CD4-positive, CD25-positive, alpha-beta regulatory T cell (primary cell): ENCODE measurements at regions not wholly inside any gene's neighbourhood (a gene's known extent, or its start where the extent isn't known, plus 50 kb on each side); places are given as distances from the start of the nearest gene placed in this dataset.

Source experiments
- ATAC-seq, 2 donors: fragments of 150-1000 bp; cut with Tn5 transposase; one replicate each; pipeline ENCODE4 v1.10.0; 2021; ENCODE audit warnings: low read depth in 2 of 2, moderate number of reproducible peaks in 2 of 2, moderate library complexity in 1 of 2
- DNase-seq, 3 donors: peaks; one replicate each; pipeline versions ENCODE4 v3.0.0 to v3.0.0-alpha.2; 2012 to 2022; ENCODE audit warnings: mixed read lengths in 1 of 3
- H3K27ac ChIP-seq: one replicate; pipeline ENCODE4 v1.7.0; 2013; ENCODE audit warnings: mild to moderate bottlenecking, low read length; ENCODE audit not compliant: insufficient read depth, poor library complexity, severe bottlenecking
- H3K27me3 ChIP-seq: one replicate; pipeline ENCODE4 v1.7.0; 2013; ENCODE audit warnings: low read length; ENCODE audit not compliant: control insufficient read depth, insufficient read depth
- H3K36me3 ChIP-seq: one replicate; pipeline ENCODE4 v1.7.0; 2013; ENCODE audit warnings: mild to moderate bottlenecking, low read length, moderate library complexity; ENCODE audit not compliant: control insufficient read depth, insufficient read depth
- H3K4me1 ChIP-seq: 2 replicates; pipeline ENCODE4 v1.7.0; 2013; ENCODE audit warnings: mild to moderate bottlenecking, low read length; ENCODE audit not compliant: insufficient read depth, control insufficient read depth, poor library complexity, severe bottlenecking
- H3K4me3 ChIP-seq: one replicate; pipeline ENCODE4 v1.7.0; 2013; ENCODE audit warnings: low read depth, mild to moderate bottlenecking, low read length, moderate library complexity
- H3K9me3 ChIP-seq, 2 experiments: 1 replicate in 1 of 2; 2 replicates in 1 of 2; pipeline ENCODE4 v1.7.0; 2013; ENCODE audit warnings: low read length in 2 of 2, mild to moderate bottlenecking in 1 of 2, moderate library complexity in 1 of 2; ENCODE audit not compliant: control insufficient read depth in 2 of 2
- H3K27ac Mint-ChIP-seq, 3 donors: one replicate each; pipeline ENCODE4 v1.8.0; 2020 to 2022; ENCODE audit warnings: mild to moderate bottlenecking in 3 of 3, mixed read lengths in 3 of 3, moderate library complexity in 2 of 3
- H3K27me3 Mint-ChIP-seq: one replicate; pipeline ENCODE4 v1.8.0; 2022; ENCODE audit warnings: mild to moderate bottlenecking, mixed read lengths
- H3K36me3 Mint-ChIP-seq: one replicate; pipeline ENCODE4 v1.8.0; 2020; ENCODE audit warnings: mixed read lengths
- H3K4me1 Mint-ChIP-seq, 4 donors: one replicate each; pipeline ENCODE4 v1.8.0; 2020 to 2022; ENCODE audit warnings: mixed read lengths in 4 of 4, mild to moderate bottlenecking in 1 of 4
- H3K4me3 Mint-ChIP-seq, 4 donors: one replicate each; pipeline ENCODE4 v1.8.0; 2020 to 2022; ENCODE audit warnings: mild to moderate bottlenecking in 4 of 4, mixed read lengths in 4 of 4, moderate library complexity in 3 of 4
- H3K9me3 Mint-ChIP-seq, 7 donors: one replicate each; pipeline ENCODE4 v1.8.0; 2020 to 2022; ENCODE audit warnings: mixed read lengths in 7 of 7, mild to moderate bottlenecking in 3 of 7, moderate library complexity in 2 of 7

- Histone ChIP-seq H3K9me3 (no peaks in the 10 kb centered on the region), H3K27ac (no peak overlapping the region), H3K4me3 (no peak overlapping the region), H3K4me1 (no peaks in the 10 kb centered on the region), H3K27me3 (no peaks in the 10 kb centered on the region), H3K36me3 (no peaks in the 10 kb centered on the region)
- DNase-seq (no peak), ATAC-seq (no peak)
- Mint-ChIP-seq H3K36me3 (no peaks in the 10 kb centered on the region), H3K27ac (no peak overlapping the region), H3K4me3 (no peak overlapping the region), H3K27me3 (no peaks in the 10 kb centered on the region), H3K9me3 (peaks cover 0 to 5% (median 2%) of the 10 kb centered on the region in 7 donors), H3K4me1 (no peaks in the 10 kb centered on the region)
Observed at GRCh38 chr4:148946271-148946670, 504.1 kb upstream of the NR3C2 start.

DNA sequence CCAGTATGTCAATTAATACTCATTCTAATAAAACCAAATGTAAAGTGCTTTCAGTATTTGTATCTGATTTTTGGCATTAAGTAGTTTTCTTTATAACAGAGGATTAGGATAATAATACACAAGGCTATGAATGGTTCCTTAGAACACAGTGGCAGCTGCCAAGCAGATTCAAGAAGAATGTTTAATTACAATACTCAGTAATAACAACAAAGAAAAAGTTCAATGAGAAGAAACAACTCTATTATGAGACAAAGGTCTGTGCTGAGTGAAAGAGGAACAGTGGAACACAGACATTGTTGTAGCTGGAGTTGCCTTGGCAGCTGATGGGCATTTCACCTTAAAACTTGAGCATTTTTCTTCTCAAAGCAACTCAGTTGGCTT is 502.6 kb upstream of the NR3C2 start:
- Mint-ChIP-seq H3K4me1 (no peaks in the 10 kb centered on the region), H3K36me3 (no peaks in the 10 kb centered on the region)

DNA sequence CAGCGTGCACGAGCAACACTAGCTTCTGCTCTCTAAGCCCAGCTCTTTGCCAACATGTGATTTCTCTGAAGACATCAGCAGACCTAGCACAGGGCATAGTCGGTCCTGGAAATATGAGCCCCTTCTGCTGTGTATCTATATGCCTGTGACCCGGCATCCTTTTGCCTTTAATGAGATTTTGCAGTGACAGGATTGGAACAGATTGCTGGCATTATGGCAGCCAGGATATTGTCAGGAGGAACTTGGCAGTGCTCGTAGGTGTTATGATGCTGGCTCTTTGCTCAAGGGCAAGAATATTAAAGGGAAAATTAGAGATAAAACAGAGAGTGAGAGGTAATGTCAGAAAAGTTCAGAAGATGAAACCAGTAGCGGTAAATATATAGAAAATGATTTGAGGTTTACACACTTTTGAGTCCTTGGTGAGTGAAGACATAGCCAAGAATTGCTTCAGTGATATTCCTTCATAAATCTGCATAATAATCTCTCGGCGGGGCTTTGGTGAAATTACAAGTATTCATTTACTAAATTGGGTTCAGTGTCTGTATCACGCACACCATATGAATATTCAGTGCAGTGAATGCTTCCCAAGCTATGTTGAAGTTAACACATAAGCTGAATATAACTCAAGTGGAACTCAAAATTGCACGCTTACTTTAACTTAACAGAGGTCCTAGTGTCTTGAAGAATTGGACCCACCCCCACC is 502.1 kb upstream of the NR3C2 start:
- H3K36me3 Mint-ChIP-seq = no peaks in the 10 kb centered on the region
- no peaks in the 10 kb centered on the region for H3K27me3 Mint-ChIP-seq

More for the DNA sequence above, 502.6 kb upstream of the NR3C2 start:
- H3K4me3 ChIP-seq = no peak overlapping the region
- DNase-seq (no peak), ATAC-seq (no peak)
- Mint-ChIP-seq H3K9me3 (peaks cover 0 to 5% (median 2%) of the 10 kb centered on the region in 7 donors), H3K27ac (no peak overlapping the region), H3K4me3 (no peak overlapping the region), H3K27me3 (no peaks in the 10 kb centered on the region)
- H3K4me1 ChIP-seq = no peaks in the 10 kb centered on the region
- no peaks in the 10 kb centered on the region for H3K27me3 ChIP-seq
- H3K27ac ChIP-seq = no peak overlapping the region
- no peaks in the 10 kb centered on the region for H3K36me3 ChIP-seq
- H3K9me3 ChIP-seq = no peaks in the 10 kb centered on the region

GRCh38 chr4:148934926-148935578 is 492.8 kb upstream of the NR3C2 start:
- H3K27me3 Mint-ChIP-seq = no peaks in the 10 kb centered on the region
- Histone ChIP-seq H3K27me3 (no peaks in the 10 kb centered on the region), H3K27ac (no peak overlapping the region), H3K4me3 (no peak overlapping the region), H3K4me1 (no peaks in the 10 kb centered on the region), H3K36me3 (no peaks in the 10 kb centered on the region), H3K9me3 (no peaks in the 10 kb centered on the region)
- H3K36me3 Mint-ChIP-seq = no peaks in the 10 kb centered on the region
- peaks cover 0 to 19% (median 5%) of the 10 kb centered on the region in 7 donors for H3K9me3 Mint-ChIP-seq
- no peak overlapping the region for H3K27ac Mint-ChIP-seq
- H3K4me1 Mint-ChIP-seq = no peaks in the 10 kb centered on the region
- no peak for DNase-seq
- H3K4me3 Mint-ChIP-seq = no peak overlapping the region
- no peak for ATAC-seq

More for the DNA sequence above, 502.1 kb upstream of the NR3C2 start:
- no peaks in the 10 kb centered on the region for H3K27me3 ChIP-seq
- H3K4me1 ChIP-seq = no peaks in the 10 kb centered on the region
- H3K9me3 Mint-ChIP-seq = peaks cover 0 to 5% (median 2%) of the 10 kb centered on the region in 7 donors
- no peak for DNase-seq
- no peak for ATAC-seq
- no peak overlapping the region for H3K4me3 ChIP-seq
- no peak overlapping the region for H3K27ac Mint-ChIP-seq
- no peaks in the 10 kb centered on the region for H3K4me1 Mint-ChIP-seq
- H3K4me3 Mint-ChIP-seq = no peak overlapping the region
- no peaks in the 10 kb centered on the region for H3K36me3 ChIP-seq
- H3K27ac ChIP-seq = no peak overlapping the region
- no peaks in the 10 kb centered on the region for H3K9me3 ChIP-seq

GRCh38 chr4:148926276-148927260 is 484.4 kb upstream of the NR3C2 start:
- Histone ChIP-seq H3K36me3 (no peaks in the 10 kb centered on the region), H3K4me3 (no peak overlapping the region), H3K4me1 (no peaks in the 10 kb centered on the region), H3K27me3 (no peaks in the 10 kb centered on the region), H3K27ac (no peak overlapping the region), H3K9me3 (no peaks in the 10 kb centered on the region)
- ATAC-seq = no peak
- Mint-ChIP-seq H3K4me1 (no peaks in the 10 kb centered on the region), H3K27ac (no peak overlapping the region), H3K9me3 (peaks cover 0 to 22% (median 8%) of the 10 kb centered on the region in 7 donors), H3K27me3 (no peaks in the 10 kb centered on the region), H3K4me3 (no peak overlapping the region), H3K36me3 (no peaks in the 10 kb centered on the region)
- DNase-seq = no peak

- H3K9me3 Mint-ChIP-seq = peaks cover 0 to 5% (median 2%) of the 10 kb centered on the region in 7 donors
- no peaks in the 10 kb centered on the region for H3K27me3 Mint-ChIP-seq
- H3K36me3 Mint-ChIP-seq = no peaks in the 10 kb centered on the region
- H3K27me3 ChIP-seq = no peaks in the 10 kb centered on the region
- no peak overlapping the region for H3K4me3 Mint-ChIP-seq
- H3K4me1 Mint-ChIP-seq = no peaks in the 10 kb centered on the region
- ATAC-seq (no peak), DNase-seq (no peak)
- no peaks in the 10 kb centered on the region for H3K36me3 ChIP-seq
- H3K4me1 ChIP-seq = no peaks in the 10 kb centered on the region
- no peaks in the 10 kb centered on the region for H3K9me3 ChIP-seq
- H3K27ac ChIP-seq = no peak overlapping the region
- no peak overlapping the region for H3K27ac Mint-ChIP-seq
- H3K4me3 ChIP-seq = no peak overlapping the region
Observed at GRCh38 chr4:148923881-148924280, 481.7 kb upstream of the NR3C2 start.

DNA sequence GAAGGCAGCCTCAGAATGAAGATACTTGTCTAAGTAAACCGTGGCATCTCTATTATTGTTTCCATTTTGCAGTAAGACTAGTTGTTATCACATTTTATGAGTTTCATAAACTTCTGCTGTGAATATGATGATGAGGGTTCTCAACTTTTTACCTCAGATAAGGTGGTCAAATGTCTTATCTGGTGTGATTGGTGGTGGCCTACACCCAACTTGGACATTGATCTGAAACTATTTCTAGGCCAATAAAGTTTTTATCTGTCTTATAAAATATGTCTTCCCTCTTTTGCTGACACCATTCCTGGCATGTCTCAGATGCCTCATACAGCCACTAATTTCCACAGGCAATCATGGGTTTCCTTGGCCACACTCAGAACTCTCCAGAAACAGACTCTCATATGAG is 480.3 kb upstream of the NR3C2 start:
- H3K36me3 Mint-ChIP-seq = no peaks in the 10 kb centered on the region

More for the DNA sequence above, 480.3 kb upstream of the NR3C2 start:
- H3K4me3 ChIP-seq = no peak overlapping the region
- no peak overlapping the region for H3K4me3 Mint-ChIP-seq
- no peaks in the 10 kb centered on the region for H3K27me3 ChIP-seq
- H3K9me3 ChIP-seq = no peaks in the 10 kb centered on the region
- H3K9me3 Mint-ChIP-seq = peaks cover 0 to 5% (median 0%) of the 10 kb centered on the region in 7 donors
- DNase-seq (no peak), ATAC-seq (no peak)
- no peaks in the 10 kb centered on the region for H3K4me1 ChIP-seq
- H3K36me3 ChIP-seq = no peaks in the 10 kb centered on the region
- H3K27ac ChIP-seq = no peak overlapping the region
- H3K27me3 Mint-ChIP-seq = no peaks in the 10 kb centered on the region
- H3K27ac Mint-ChIP-seq = no peak overlapping the region
- no peaks in the 10 kb centered on the region for H3K4me1 Mint-ChIP-seq
